ENCODE measurements at regions not wholly inside any gene's neighbourhood (a gene's known extent, or its start where the extent isn't known, plus 50 kb on each side); places are given as distances from the start of the nearest gene placed in this dataset.
"Not testable (repeated sequence)": the region's sequence is repeated elsewhere in the genome, so short reads cannot be mapped to it uniquely, and the experiment has no call there.

DNA sequence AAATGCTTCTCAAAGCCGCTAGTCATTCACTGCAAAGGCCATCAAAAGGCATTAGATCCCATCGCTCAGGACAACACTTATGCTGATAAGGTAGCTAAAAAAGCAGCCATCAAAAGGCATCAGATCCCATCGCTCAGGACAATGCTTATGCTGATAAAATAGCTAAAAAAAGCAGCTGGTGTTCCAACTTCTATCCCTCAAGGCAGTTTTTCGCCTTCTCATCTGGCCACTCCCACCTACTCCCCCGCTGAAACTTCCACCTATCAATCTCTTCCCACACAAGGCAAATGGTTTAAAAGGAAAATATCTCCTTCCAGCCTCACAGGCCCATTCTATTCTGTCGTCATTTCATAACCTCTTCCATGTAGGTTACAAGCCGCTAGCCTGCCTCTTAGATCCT, 101.6 kb upstream of the SLC6A14 start:
- intact Hi-C loops (cut with micrococcal nuclease); H3K27ac Mint-ChIP-seq; H3K9ac ChIP-seq (ENCODE audit: low read length); CTCF ChIA-PET; H3K4me1 Mint-ChIP-seq; H3K79me2 ChIP-seq (ENCODE audit: control insufficient read depth, insufficient read depth, low read length); H4K20me1 ChIP-seq (ENCODE audit: control insufficient read depth, insufficient read depth, low read length, poor library complexity, severe bottlenecking); POLR2A ChIA-PET; H2AFZ ChIP-seq (ENCODE audit: insufficient read depth, low read depth, low read length, poor library complexity, severe bottlenecking); H3K4me1 ChIP-seq (ENCODE audit: control insufficient read depth in 2 of 2, insufficient read depth in 2 of 2, low read length in 2 of 2); H3K9me3 Mint-ChIP-seq (ENCODE audit: insufficient read depth); H3K27me3 Mint-ChIP-seq; H3K9me3 ChIP-seq (ENCODE audit: control extremely low read depth in 1 of 3, control insufficient read depth in 2 of 3, insufficient read depth in 1 of 3, low read length in 2 of 3); H3K4me3 ChIP-seq (ENCODE audit: control extremely low read depth in 1 of 5, extremely low read depth in 1 of 5, insufficient read depth in 1 of 5, low read depth in 2 of 5, low read length in 4 of 5); H3K36me3 ChIP-seq (replicated peaks in 1 of 2; ENCODE audit: control extremely low read depth in 1 of 2, control insufficient read depth in 1 of 2, extremely low read depth in 1 of 2, insufficient read depth in 2 of 2, low read length in 1 of 2); H3K4me2 ChIP-seq (replicated peaks; ENCODE audit: low read depth, low read length, poor library complexity, severe bottlenecking); H3K4me3 Mint-ChIP-seq; DNase-seq; H3K27me3 ChIP-seq (replicated peaks in 1 of 4; ENCODE audit: control extremely low read depth in 1 of 4, control insufficient read depth in 3 of 4, insufficient read depth in 4 of 4, low read length in 3 of 4); H3K27ac ChIP-seq (ENCODE audit: low read length in 2 of 2); ATAC-seq (ENCODE audit: low read depth): not testable (repeated sequence)
- 57% methylated on average over 1 of the region's 7 CpGs for WGBS (ENCODE audit: insufficient coverage)

DNA sequence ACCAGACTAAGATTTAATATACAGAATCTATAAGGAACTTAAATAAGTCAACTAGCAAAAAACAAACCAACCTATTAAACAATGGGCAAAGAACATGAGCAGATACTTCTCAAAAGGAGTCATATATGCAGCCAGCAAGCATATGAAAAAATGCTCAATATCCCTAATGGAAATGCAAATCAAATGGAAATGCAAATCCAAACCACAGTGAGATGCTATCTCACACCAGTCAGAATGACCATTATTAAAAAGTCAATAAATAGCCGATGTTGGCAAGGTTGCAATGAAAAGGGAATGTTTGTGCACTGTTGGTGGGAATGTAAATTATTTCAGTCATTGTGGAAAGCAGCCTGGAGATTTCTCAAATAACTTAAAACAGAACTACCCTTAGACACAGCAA, 97.0 kb upstream of the SLC6A14 start:
- Histone ChIP-seq H3K27ac (ENCODE audit: low read length in 2 of 2) (no peak overlapping the region), H3K4me2 (replicated peaks; ENCODE audit: low read depth, low read length, poor library complexity, severe bottlenecking) (no peak overlapping the region), H2AFZ (ENCODE audit: insufficient read depth, low read depth, low read length, poor library complexity, severe bottlenecking) (no peak overlapping the region), H3K9me3 (ENCODE audit: control extremely low read depth in 1 of 3, control insufficient read depth in 2 of 3, insufficient read depth in 1 of 3, low read length in 2 of 3) (no peaks in the 10 kb centered on the region), H3K79me2 (ENCODE audit: control insufficient read depth, insufficient read depth, low read length) (no peaks in the 10 kb centered on the region), H3K27me3 (replicated peaks in 1 of 4; ENCODE audit: control extremely low read depth in 1 of 4, control insufficient read depth in 3 of 4, insufficient read depth in 4 of 4, low read length in 3 of 4) (no peaks in the 10 kb centered on the region), H3K4me3 (ENCODE audit: control extremely low read depth in 1 of 5, extremely low read depth in 1 of 5, insufficient read depth in 1 of 5, low read depth in 2 of 5, low read length in 4 of 5) (no peak overlapping the region), H3K4me1 (ENCODE audit: control insufficient read depth in 2 of 2, insufficient read depth in 2 of 2, low read length in 2 of 2) (no peaks in the 10 kb centered on the region), H4K20me1 (ENCODE audit: control insufficient read depth, insufficient read depth, low read length, poor library complexity, severe bottlenecking) (no peaks in the 10 kb centered on the region), H3K9ac (ENCODE audit: low read length) (no peak overlapping the region), H3K36me3 (replicated peaks in 1 of 2; ENCODE audit: control extremely low read depth in 1 of 2, control insufficient read depth in 1 of 2, extremely low read depth in 1 of 2, insufficient read depth in 2 of 2, low read length in 1 of 2) (no peaks in the 10 kb centered on the region)
- CTCF ChIA-PET = no interaction called here
- no CpG with 5 or more reads among the region's 1 CpG for WGBS (ENCODE audit: insufficient coverage)
- intact Hi-C loops (cut with micrococcal nuclease) = no loop called here
- POLR2A ChIA-PET = no interaction called here
- Mint-ChIP-seq H3K4me3 (no peak overlapping the region), H3K9me3 (ENCODE audit: insufficient read depth) (no peaks in the 10 kb centered on the region), H3K4me1 (no peaks in the 10 kb centered on the region), H3K27ac (no peak overlapping the region), H3K27me3 (no peaks in the 10 kb centered on the region)
- ATAC-seq (ENCODE audit: low read depth) (no peak), DNase-seq (no peak)
- no peak for TF ChIP-seq EZH2 (IDR thresholded peaks at IDR 0.05; ENCODE audit: borderline replicate concordance, insufficient read depth, low read depth, low read length, poor library complexity, severe bottlenecking)
